DOHH2 (cell line): ENCODE measurements at regions not wholly inside any gene's neighbourhood (a gene's known extent, or its start where the extent isn't known, plus 50 kb on each side); places are given as distances from the start of the nearest gene placed in this dataset.

ENCODE experiments used
- H3F3A ChIP-seq: fragments of 200-600 bp; sonication (generic), shearing (Covaris generic); 2 replicates; pipeline ENCODE4 v1.6.0; 2016; ENCODE audit warnings: antibody characterized with exemption, mild to moderate bottlenecking; ENCODE audit not compliant: control insufficient read depth, insufficient read depth
- H3K27ac ChIP-seq: fragments of 200-600 bp; sonication (generic); 2 replicates; pipeline ENCODE4 v1.5.1; 2014; ENCODE audit warnings: low read depth, mild to moderate bottlenecking, low read length, moderate library complexity
- H3K27me3 ChIP-seq: fragments of 200-600 bp; sonication (generic); 2 replicates; pipeline ENCODE4 v1.6.1; 2014; ENCODE audit warnings: mild to moderate bottlenecking, low read length, mixed read lengths; ENCODE audit not compliant: control insufficient read depth
- H3K36me3 ChIP-seq: fragments of 200-600 bp; sonication (generic); 2 replicates; pipeline ENCODE4 v1.6.1; 2014; ENCODE audit warnings: mild to moderate bottlenecking, low read length, moderate library complexity, mixed read lengths; ENCODE audit not compliant: control insufficient read depth
- H3K4me1 ChIP-seq: fragments of 200-600 bp; sonication (generic); 2 replicates; pipeline ENCODE4 v1.6.1; 2014; ENCODE audit warnings: mild to moderate bottlenecking, low read length, mixed read lengths; ENCODE audit not compliant: control insufficient read depth
- H3K4me2 ChIP-seq: fragments of 200-600 bp; sonication (generic); 2 replicates; pipeline ENCODE4 v1.6.0; 2014; ENCODE audit warnings: mild to moderate bottlenecking, low read length, moderate library complexity
- H3K4me3 ChIP-seq: fragments of 200-600 bp; sonication (generic); 2 replicates; pipeline ENCODE4 v1.5.1; 2014; ENCODE audit warnings: mild to moderate bottlenecking, low read length, mixed read lengths
- H3K79me2 ChIP-seq: fragments of 200-600 bp; sonication (generic); 2 replicates; pipeline ENCODE4 v1.6.1; 2014; ENCODE audit warnings: mild to moderate bottlenecking, low read length, mixed read lengths; ENCODE audit not compliant: control insufficient read depth
- H3K9me2 ChIP-seq: fragments of 200-600 bp; sonication (generic); replicated peaks from 2 replicates; pipeline ENCODE4 v1.6.1; 2014; ENCODE audit warnings: mild to moderate bottlenecking, low read length, mixed read lengths; ENCODE audit not compliant: control insufficient read depth
- H3K9me3 ChIP-seq: fragments of 200-600 bp; sonication (generic); 2 replicates; pipeline ENCODE4 v1.6.1; 2014; ENCODE audit warnings: antibody characterized with exemption, low read length, mixed read lengths; ENCODE audit not compliant: control insufficient read depth, insufficient read depth
- H4K20me1 ChIP-seq: fragments of 200-600 bp; sonication (generic); 2 replicates; pipeline ENCODE4 v1.6.0; 2014; ENCODE audit warnings: low read depth, mild to moderate bottlenecking, antibody characterized with exemption, low read length, moderate library complexity; ENCODE audit not compliant: control insufficient read depth, insufficient read depth
- CTCF ChIP-seq: fragments of 200-600 bp; sonication (generic); IDR thresholded peaks from one replicate; pipeline ENCODE4 v1.5.1; 2014; ENCODE audit warnings: antibody characterized with exemption, mild to moderate bottlenecking, low read depth, low read length; ENCODE audit not compliant: poor library complexity, severe bottlenecking
- EZH2phosphoT487 ChIP-seq: fragments of 200-600 bp; sonication (generic); IDR thresholded peaks from 2 replicates; pipeline ENCODE4 v1.6.1; 2017; ENCODE audit warnings: borderline replicate concordance, mild to moderate bottlenecking, antibody characterized with exemption, low read length, moderate library complexity, mixed read lengths

GRCh38 chr9:20112205-20112783, 323.5 kb upstream of the SLC24A2 start:
- Histone ChIP-seq H3K9me3 (0 out of 2 replicates have a peak, but pooled peaks cover 3% of the 10 kb centered on the region), H3K4me2 (no peak overlapping the region), H3K27me3 (no peaks in the 10 kb centered on the region), H3K36me3 (no peaks in the 10 kb centered on the region), H3K4me3 (no peak overlapping the region), H4K20me1 (no peaks in the 10 kb centered on the region), H3F3A (no peaks in the 10 kb centered on the region), H3K27ac (no peak overlapping the region), H3K9me2 (no peaks in the 10 kb centered on the region), H3K79me2 (no peaks in the 10 kb centered on the region), H3K4me1 (no peaks in the 10 kb centered on the region)
- no peak for TF ChIP-seq EZH2phosphoT487
- no peak for TF ChIP-seq CTCF

- no peaks in the 10 kb centered on the region for H3K27me3 ChIP-seq
- no peak overlapping the region for H3K4me3 ChIP-seq
- H3K9me2 ChIP-seq, result no peaks in the 10 kb centered on the region
- H3K9me3 ChIP-seq, result 0 out of 2 replicates have a peak, but pooled peaks cover 3% of the 10 kb centered on the region
- TF ChIP-seq EZH2phosphoT487, result no peak
- no peak for TF ChIP-seq CTCF
- no peaks in the 10 kb centered on the region for H3K79me2 ChIP-seq
- no peaks in the 10 kb centered on the region for H3K36me3 ChIP-seq
- no peaks in the 10 kb centered on the region for H3F3A ChIP-seq
- no peak overlapping the region for H3K27ac ChIP-seq
- no peaks in the 10 kb centered on the region for H3K4me1 ChIP-seq
- H4K20me1 ChIP-seq, result no peaks in the 10 kb centered on the region
- no peak overlapping the region for H3K4me2 ChIP-seq
These were observed 322.5 kb upstream of the SLC24A2 start for GRCh38 chr9:20111173-20111843.

GRCh38 chr9:20095430-20096092, 306.7 kb upstream of the SLC24A2 start:
- no peaks in the 10 kb centered on the region for H3K9me2 ChIP-seq
- no peak for TF ChIP-seq CTCF
- no peak for TF ChIP-seq EZH2phosphoT487
- H3K79me2 ChIP-seq, result no peaks in the 10 kb centered on the region
- no peaks in the 10 kb centered on the region for H3K9me3 ChIP-seq
- H3K4me3 ChIP-seq, result no peak overlapping the region
- H3K4me1 ChIP-seq, result no peaks in the 10 kb centered on the region
- H3K36me3 ChIP-seq, result no peaks in the 10 kb centered on the region
- H3K4me2 ChIP-seq, result no peak overlapping the region
- H3K27me3 ChIP-seq, result no peaks in the 10 kb centered on the region
- no peaks in the 10 kb centered on the region for H3F3A ChIP-seq
- H4K20me1 ChIP-seq, result no peaks in the 10 kb centered on the region
- H3K27ac ChIP-seq, result no peak overlapping the region
